ENCODE measurements at regions not wholly inside any gene's neighbourhood (a gene's known extent, or its start where the extent isn't known, plus 50 kb on each side); places are given as distances from the start of the nearest gene placed in this dataset.
"Not testable (repeated sequence)": the region's sequence is repeated elsewhere in the genome, so short reads cannot be mapped to it uniquely, and the experiment has no call there.

DNA sequence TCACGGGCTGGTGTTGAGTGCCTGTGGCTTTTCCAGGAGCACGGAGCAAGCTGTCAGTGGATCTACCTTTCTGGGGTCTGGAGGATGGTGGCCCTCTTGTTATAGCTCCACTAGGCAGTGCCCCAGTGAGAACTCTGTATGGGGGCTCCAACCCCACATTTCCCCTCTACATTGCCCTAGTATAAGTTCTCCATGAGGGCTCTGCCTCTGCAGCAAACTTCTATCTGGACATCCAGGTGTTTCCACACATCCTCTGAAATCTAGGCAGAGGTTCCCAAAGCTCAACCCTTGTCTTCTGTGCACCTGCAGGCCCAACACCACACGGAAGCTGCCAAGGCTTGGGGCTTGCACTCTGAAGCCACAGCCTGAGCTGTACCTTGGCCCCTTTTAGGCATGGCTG lies 157.3 kb downstream of the MRPL39 start:
- Histone ChIP-seq H2AFZ (ENCODE audit: low read depth, low read length) (no peak overlapping the region), H3K36me3 (ENCODE audit: insufficient read depth, low read length) (no peaks in the 10 kb centered on the region), H3K27ac (ENCODE audit: low read length) (no peak overlapping the region), H4K20me1 (ENCODE audit: insufficient read depth, low read length) (no peaks in the 10 kb centered on the region), H3K4me1 (ENCODE audit: insufficient read depth, low read length) (no peaks in the 10 kb centered on the region), H3K9me3 (ENCODE audit: insufficient read depth, low read length, severe bottlenecking) (peaks cover 3% of the 10 kb centered on the region), H3K9ac (ENCODE audit: low read depth, low read length) (no peak overlapping the region), H3K4me3 (ENCODE audit: low read depth in 1 of 2, low read length in 2 of 2) (no peak overlapping the region), H3K79me2 (ENCODE audit: insufficient read depth, low read length) (no peaks in the 10 kb centered on the region), H3K4me2 (ENCODE audit: insufficient read depth, low read length) (no peak overlapping the region), H3K27me3 (ENCODE audit: insufficient read depth, low read length, poor library complexity) (no peaks in the 10 kb centered on the region)
- DNase-seq (no peak), ATAC-seq (ENCODE audit: insufficient read depth, low read depth) (no peak)
- TF ChIP-seq EZH2 (IDR thresholded peaks at IDR 0.05; ENCODE audit: borderline replicate concordance, low read depth, low read length, severe bottlenecking): no peak
- TF ChIP-seq, protein P1, sequence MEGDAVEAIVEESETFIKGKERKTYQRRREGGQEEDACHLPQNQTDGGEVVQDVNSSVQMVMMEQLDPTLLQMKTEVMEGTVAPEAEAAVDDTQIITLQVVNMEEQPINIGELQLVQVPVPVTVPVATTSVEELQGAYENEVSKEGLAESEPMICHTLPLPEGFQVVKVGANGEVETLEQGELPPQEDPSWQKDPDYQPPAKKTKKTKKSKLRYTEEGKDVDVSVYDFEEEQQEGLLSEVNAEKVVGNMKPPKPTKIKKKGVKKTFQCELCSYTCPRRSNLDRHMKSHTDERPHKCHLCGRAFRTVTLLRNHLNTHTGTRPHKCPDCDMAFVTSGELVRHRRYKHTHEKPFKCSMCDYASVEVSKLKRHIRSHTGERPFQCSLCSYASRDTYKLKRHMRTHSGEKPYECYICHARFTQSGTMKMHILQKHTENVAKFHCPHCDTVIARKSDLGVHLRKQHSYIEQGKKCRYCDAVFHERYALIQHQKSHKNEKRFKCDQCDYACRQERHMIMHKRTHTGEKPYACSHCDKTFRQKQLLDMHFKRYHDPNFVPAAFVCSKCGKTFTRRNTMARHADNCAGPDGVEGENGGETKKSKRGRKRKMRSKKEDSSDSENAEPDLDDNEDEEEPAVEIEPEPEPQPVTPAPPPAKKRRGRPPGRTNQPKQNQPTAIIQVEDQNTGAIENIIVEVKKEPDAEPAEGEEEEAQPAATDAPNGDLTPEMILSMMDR (IDR thresholded peaks at IDR 0.05; ENCODE audit: borderline replicate concordance, extremely low read depth, low read length, poor library complexity, severe bottlenecking): no peak

DNA sequence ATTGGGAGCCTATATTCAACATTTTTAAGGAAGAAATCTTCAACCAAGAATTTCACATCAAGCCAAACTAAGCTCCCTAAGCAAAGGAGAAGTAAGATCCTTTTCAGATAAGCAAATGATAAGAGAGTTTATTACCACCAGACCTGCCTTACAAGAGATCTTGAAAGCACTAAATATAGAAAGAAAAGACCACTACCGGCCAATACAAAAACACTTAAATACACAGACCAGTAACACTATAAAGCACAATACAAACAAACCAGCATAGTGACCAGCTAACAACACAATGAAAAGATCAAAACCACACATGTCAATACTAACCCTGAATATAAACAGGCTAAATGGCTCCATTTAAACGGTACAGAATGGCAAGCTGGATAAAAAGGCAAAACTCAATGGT lies 165.4 kb downstream of the MRPL39 start:
- Histone ChIP-seq H3K27ac (ENCODE audit: low read length) (no peak overlapping the region), H4K20me1 (ENCODE audit: insufficient read depth, low read length) (no peaks in the 10 kb centered on the region), H3K27me3 (ENCODE audit: insufficient read depth, low read length, poor library complexity) (no peaks in the 10 kb centered on the region), H2AFZ (ENCODE audit: low read depth, low read length) (no peak overlapping the region), H3K9ac (ENCODE audit: low read depth, low read length) (no peak overlapping the region), H3K36me3 (ENCODE audit: insufficient read depth, low read length) (no peaks in the 10 kb centered on the region), H3K4me1 (ENCODE audit: insufficient read depth, low read length) (no peaks in the 10 kb centered on the region), H3K9me3 (ENCODE audit: insufficient read depth, low read length, severe bottlenecking) (no peaks in the 10 kb centered on the region), H3K4me3 (ENCODE audit: low read depth in 1 of 2, low read length in 2 of 2) (no peak overlapping the region), H3K79me2 (ENCODE audit: insufficient read depth, low read length) (no peaks in the 10 kb centered on the region), H3K4me2 (ENCODE audit: insufficient read depth, low read length) (no peak overlapping the region)
- no peak for TF ChIP-seq EZH2 (IDR thresholded peaks at IDR 0.05; ENCODE audit: borderline replicate concordance, low read depth, low read length, severe bottlenecking)
- TF ChIP-seq, protein P1 (IDR thresholded peaks at IDR 0.05; ENCODE audit: borderline replicate concordance, extremely low read depth, low read length, poor library complexity, severe bottlenecking): no peak
- ATAC-seq (ENCODE audit: insufficient read depth, low read depth) (no peak), DNase-seq (no peak)

DNA sequence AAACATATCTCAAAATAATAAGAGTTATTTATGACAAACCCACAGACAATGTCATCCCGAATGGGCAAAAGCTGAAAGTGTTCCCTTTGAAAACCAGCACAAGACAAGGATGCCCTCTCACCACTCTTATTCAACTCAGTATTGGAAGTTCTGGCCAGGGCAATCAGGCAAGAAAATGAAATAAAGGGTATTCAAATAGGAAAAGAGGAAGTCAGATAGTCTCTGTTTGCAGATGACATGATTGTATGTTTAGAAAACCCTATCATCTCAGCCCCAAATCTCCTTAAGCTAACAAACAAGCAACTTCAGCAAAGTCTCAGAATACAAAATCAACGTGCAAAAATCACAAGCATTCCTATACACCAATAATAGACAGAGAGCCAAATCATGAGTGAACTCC lies 169.8 kb downstream of the MRPL39 start:
- not testable (repeated sequence) for H2AFZ ChIP-seq (ENCODE audit: low read depth, low read length); H3K9ac ChIP-seq (ENCODE audit: low read depth, low read length); H3K4me3 ChIP-seq (ENCODE audit: low read depth in 1 of 2, low read length in 2 of 2); H3K27me3 ChIP-seq (ENCODE audit: insufficient read depth, low read length, poor library complexity); DNase-seq; H4K20me1 ChIP-seq (ENCODE audit: insufficient read depth, low read length); H3K9me3 ChIP-seq (ENCODE audit: insufficient read depth, low read length, severe bottlenecking); H3K4me1 ChIP-seq (ENCODE audit: insufficient read depth, low read length); H3K79me2 ChIP-seq (ENCODE audit: insufficient read depth, low read length); H3K4me2 ChIP-seq (ENCODE audit: insufficient read depth, low read length); H3K36me3 ChIP-seq (ENCODE audit: insufficient read depth, low read length); H3K27ac ChIP-seq (ENCODE audit: low read length); ATAC-seq (ENCODE audit: insufficient read depth, low read depth)

DNA sequence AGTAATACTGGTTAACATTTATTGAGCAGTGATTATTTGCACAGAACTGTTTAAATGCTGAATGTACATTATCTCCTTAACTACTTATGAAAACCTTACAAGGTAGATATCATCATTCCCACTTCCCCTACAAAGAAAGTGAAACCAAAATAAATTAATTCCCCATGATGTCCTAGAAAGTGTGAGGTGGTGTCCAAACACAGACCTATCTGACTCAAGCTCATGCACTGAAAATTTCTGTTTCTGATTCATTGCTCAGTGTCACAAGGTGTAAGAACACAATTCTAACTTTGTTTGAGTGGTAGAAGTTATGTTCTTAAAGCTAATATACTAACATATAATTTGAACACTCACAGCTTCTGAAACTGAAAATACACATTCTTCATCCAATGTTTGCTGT lies 178.7 kb downstream of the MRPL39 start:
- no peak overlapping the region for H3K4me3 ChIP-seq (ENCODE audit: low read depth in 1 of 2, low read length in 2 of 2)
- TF ChIP-seq EZH2 (IDR thresholded peaks at IDR 0.05; ENCODE audit: borderline replicate concordance, low read depth, low read length, severe bottlenecking): no peak
- TF ChIP-seq, protein P1 (IDR thresholded peaks at IDR 0.05; ENCODE audit: borderline replicate concordance, extremely low read depth, low read length, poor library complexity, severe bottlenecking): no peak
- H3K27ac ChIP-seq (ENCODE audit: low read length): no peak overlapping the region
- H4K20me1 ChIP-seq (ENCODE audit: insufficient read depth, low read length): no peaks in the 10 kb centered on the region
- ATAC-seq (ENCODE audit: insufficient read depth, low read depth): peak; percentile 60
- DNase-seq: no peak
- H3K4me2 ChIP-seq (ENCODE audit: insufficient read depth, low read length): no peak overlapping the region; the same call in 1 of the 2 replicates
- no peaks in the 10 kb centered on the region for H3K36me3 ChIP-seq (ENCODE audit: insufficient read depth, low read length)
- H3K79me2 ChIP-seq (ENCODE audit: insufficient read depth, low read length): no peaks in the 10 kb centered on the region
- H3K9ac ChIP-seq (ENCODE audit: low read depth, low read length): no peak overlapping the region
- H3K9me3 ChIP-seq (ENCODE audit: insufficient read depth, low read length, severe bottlenecking): no peaks in the 10 kb centered on the region
- H3K4me1 ChIP-seq (ENCODE audit: insufficient read depth, low read length): peaks cover 4% of the 10 kb centered on the region; the same call in 1 of the 2 replicates
- no peak overlapping the region for H2AFZ ChIP-seq (ENCODE audit: low read depth, low read length)
- H3K27me3 ChIP-seq (ENCODE audit: insufficient read depth, low read length, poor library complexity): no peaks in the 10 kb centered on the region

Measured in DND-41 (cell line).